ENCODE measurements at regions not wholly inside any gene's neighbourhood (a gene's known extent, or its start where the extent isn't known, plus 50 kb on each side); places are given as distances from the start of the nearest gene placed in this dataset.

- TF ChIP-seq, protein P1, sequence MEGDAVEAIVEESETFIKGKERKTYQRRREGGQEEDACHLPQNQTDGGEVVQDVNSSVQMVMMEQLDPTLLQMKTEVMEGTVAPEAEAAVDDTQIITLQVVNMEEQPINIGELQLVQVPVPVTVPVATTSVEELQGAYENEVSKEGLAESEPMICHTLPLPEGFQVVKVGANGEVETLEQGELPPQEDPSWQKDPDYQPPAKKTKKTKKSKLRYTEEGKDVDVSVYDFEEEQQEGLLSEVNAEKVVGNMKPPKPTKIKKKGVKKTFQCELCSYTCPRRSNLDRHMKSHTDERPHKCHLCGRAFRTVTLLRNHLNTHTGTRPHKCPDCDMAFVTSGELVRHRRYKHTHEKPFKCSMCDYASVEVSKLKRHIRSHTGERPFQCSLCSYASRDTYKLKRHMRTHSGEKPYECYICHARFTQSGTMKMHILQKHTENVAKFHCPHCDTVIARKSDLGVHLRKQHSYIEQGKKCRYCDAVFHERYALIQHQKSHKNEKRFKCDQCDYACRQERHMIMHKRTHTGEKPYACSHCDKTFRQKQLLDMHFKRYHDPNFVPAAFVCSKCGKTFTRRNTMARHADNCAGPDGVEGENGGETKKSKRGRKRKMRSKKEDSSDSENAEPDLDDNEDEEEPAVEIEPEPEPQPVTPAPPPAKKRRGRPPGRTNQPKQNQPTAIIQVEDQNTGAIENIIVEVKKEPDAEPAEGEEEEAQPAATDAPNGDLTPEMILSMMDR (IDR thresholded peaks at IDR 0.05) = no peak
- TF ChIP-seq POLR2A (IDR thresholded peaks at IDR 0.05) = no peak
These were observed 1409.2 kb upstream of the GOT2 start for GRCh38 chr16:60143348-60143705.

Data from lower leg skin (tissue), 3 donors.